NOMO-1 (cell line): ENCODE measurements at regions not wholly inside any gene's neighbourhood (a gene's known extent, or its start where the extent isn't known, plus 50 kb on each side); places are given as distances from the start of the nearest gene placed in this dataset.

Experiments used
- DNase-seq, 2 experiments: peaks; one replicate each; lab custom pipeline; 2025; ENCODE audit not compliant: unreplicated experiment in 2 of 2; lab: John Stamatoyannopoulos, UW

GRCh38 chr7:67805921-67806471 lies 809.4 kb downstream of the TYW1 start:
- no peak for DNase-seq

GRCh38 chr7:67807826-67808225 lies 811.2 kb downstream of the TYW1 start:
- no peak for DNase-seq

- no peak for DNase-seq
Observed at GRCh38 chr7:67809586-67809985, 813.0 kb downstream of the TYW1 start.

GRCh38 chr7:67813621-67814292 lies 817.1 kb downstream of the TYW1 start:
- DNase-seq: no peak

- DNase-seq: no peak
Observed at GRCh38 chr7:67817481-67817880, 820.8 kb downstream of the TYW1 start.

- DNase-seq: no peak
Observed at GRCh38 chr7:67821116-67821515, 824.5 kb downstream of the TYW1 start.

- DNase-seq: no peak
Observed at GRCh38 chr7:67823345-67823744, 826.7 kb downstream of the TYW1 start.

GRCh38 chr7:67825356-67825755 lies 828.7 kb downstream of the TYW1 start:
- DNase-seq: no peak

- DNase-seq: no peak
Observed at GRCh38 chr7:67841896-67842295, 845.3 kb downstream of the TYW1 start.

GRCh38 chr7:67842571-67842970 lies 845.9 kb downstream of the TYW1 start:
- no peak for DNase-seq

GRCh38 chr7:67843001-67843565 lies 846.5 kb downstream of the TYW1 start:
- no peak for DNase-seq

GRCh38 chr7:67843615-67844014 lies 847.0 kb downstream of the TYW1 start:
- no peak for DNase-seq

- no peak for DNase-seq
Observed at GRCh38 chr7:67847092-67847787, 850.6 kb downstream of the TYW1 start.

- DNase-seq: no peak
Observed at GRCh38 chr7:67854221-67855178, 857.9 kb downstream of the TYW1 start.

GRCh38 chr7:67855322-67855721 lies 858.7 kb downstream of the TYW1 start:
- no peak for DNase-seq

- DNase-seq: no peak
Observed at GRCh38 chr7:67856046-67856445, 859.4 kb downstream of the TYW1 start.

GRCh38 chr7:67857698-67858097 lies 861.1 kb downstream of the TYW1 start:
- no peak for DNase-seq

GRCh38 chr7:67858931-67859330 lies 862.3 kb downstream of the TYW1 start:
- DNase-seq: no peak

- DNase-seq: no peak
Observed at GRCh38 chr7:67863911-67864310, 867.3 kb downstream of the TYW1 start.

GRCh38 chr7:67866054-67866453 lies 869.4 kb downstream of the TYW1 start:
- no peak for DNase-seq

- no peak for DNase-seq
Observed at GRCh38 chr7:67866812-67867211, 870.2 kb downstream of the TYW1 start.
